Kidney epithelial cell (primary cell): ENCODE measurements at regions not wholly inside any gene's neighbourhood (a gene's known extent, or its start where the extent isn't known, plus 50 kb on each side); places are given as distances from the start of the nearest gene placed in this dataset.
"Not testable (repeated sequence)": the region's sequence is repeated elsewhere in the genome, so short reads cannot be mapped to it uniquely, and the experiment has no call there.

Experiments used
- DNase-seq: peaks from one replicate; pipeline ENCODE4 v3.0.0-alpha.2; 2010; ENCODE audit warnings: low read depth
- H3K27me3 ChIP-seq: 2 replicates; pipeline ENCODE4 v1.6.0; 2011; ENCODE audit warnings: low read length; ENCODE audit not compliant: control insufficient read depth, insufficient read depth
- H3K36me3 ChIP-seq: 2 replicates; pipeline ENCODE4 v1.5.1; 2011; ENCODE audit warnings: low read length; ENCODE audit not compliant: control insufficient read depth, insufficient read depth
- H3K4me3 ChIP-seq: 2 replicates; pipeline ENCODE4 v1.5.1; 2011; ENCODE audit warnings: low read depth, mild to moderate bottlenecking, control low read depth, low read length
- TF ChIP-seq, protein P1 (sequence below): IDR thresholded peaks from 2 replicates; pipeline ENCODE4 v1.5.1; 2011; ENCODE audit warnings: mild to moderate bottlenecking, moderate library complexity, low read length, control low read depth, inconsistent platforms; ENCODE audit not compliant: insufficient read depth, poor library complexity, severe bottlenecking

DNA sequence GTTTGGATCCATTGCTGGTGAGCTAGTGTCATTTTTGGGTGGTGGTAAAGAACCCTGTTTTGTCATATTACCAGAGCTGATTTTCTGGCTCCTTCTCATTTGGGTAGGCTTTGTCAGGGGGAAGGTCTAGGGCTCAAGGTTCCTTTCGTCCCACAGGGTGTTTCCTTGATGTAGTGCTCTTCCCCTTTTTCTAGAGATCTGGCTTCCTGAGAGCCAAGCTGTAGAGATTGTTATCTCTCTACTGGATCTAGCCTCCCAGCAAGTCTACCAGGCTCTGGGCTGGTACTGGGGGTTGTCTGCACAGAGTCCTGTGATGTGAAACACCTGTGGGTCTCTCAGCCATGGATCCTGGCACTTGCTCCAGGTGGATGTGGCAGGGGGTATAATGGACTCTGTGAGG, 145.9 kb downstream of the HINT1 start:
- Histone ChIP-seq H3K36me3 (no peaks in the 10 kb centered on the region), H3K27me3 (no peaks in the 10 kb centered on the region), H3K4me3 (no peak overlapping the region)
- TF ChIP-seq, protein P1, sequence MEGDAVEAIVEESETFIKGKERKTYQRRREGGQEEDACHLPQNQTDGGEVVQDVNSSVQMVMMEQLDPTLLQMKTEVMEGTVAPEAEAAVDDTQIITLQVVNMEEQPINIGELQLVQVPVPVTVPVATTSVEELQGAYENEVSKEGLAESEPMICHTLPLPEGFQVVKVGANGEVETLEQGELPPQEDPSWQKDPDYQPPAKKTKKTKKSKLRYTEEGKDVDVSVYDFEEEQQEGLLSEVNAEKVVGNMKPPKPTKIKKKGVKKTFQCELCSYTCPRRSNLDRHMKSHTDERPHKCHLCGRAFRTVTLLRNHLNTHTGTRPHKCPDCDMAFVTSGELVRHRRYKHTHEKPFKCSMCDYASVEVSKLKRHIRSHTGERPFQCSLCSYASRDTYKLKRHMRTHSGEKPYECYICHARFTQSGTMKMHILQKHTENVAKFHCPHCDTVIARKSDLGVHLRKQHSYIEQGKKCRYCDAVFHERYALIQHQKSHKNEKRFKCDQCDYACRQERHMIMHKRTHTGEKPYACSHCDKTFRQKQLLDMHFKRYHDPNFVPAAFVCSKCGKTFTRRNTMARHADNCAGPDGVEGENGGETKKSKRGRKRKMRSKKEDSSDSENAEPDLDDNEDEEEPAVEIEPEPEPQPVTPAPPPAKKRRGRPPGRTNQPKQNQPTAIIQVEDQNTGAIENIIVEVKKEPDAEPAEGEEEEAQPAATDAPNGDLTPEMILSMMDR, result no peak
- no peak for DNase-seq

DNA sequence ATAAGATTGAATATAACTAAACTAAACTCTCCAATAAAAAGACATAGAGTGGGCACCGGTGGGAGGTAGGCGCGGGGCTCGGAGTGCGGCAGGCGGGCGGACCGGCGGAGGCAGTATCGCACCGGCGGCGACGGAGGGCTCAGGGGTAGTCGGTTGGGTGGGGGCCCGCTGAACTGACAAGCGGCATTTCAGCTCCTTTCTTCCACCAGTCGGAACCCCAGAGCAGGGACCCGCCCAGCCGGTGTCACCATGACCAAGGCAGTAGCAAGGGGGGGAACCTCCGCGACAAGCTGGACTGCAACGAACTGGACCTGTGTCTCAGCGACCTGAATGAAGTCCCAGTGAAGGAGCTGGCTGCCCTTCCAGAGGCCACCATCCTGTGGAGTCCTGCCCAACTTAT, 156.7 kb downstream of the HINT1 start:
- Histone ChIP-seq H3K36me3 (no peaks in the 10 kb centered on the region), H3K4me3 (no peak overlapping the region), H3K27me3 (no peaks in the 10 kb centered on the region)
- no peak for DNase-seq
- TF ChIP-seq, protein P1, result no peak

DNA sequence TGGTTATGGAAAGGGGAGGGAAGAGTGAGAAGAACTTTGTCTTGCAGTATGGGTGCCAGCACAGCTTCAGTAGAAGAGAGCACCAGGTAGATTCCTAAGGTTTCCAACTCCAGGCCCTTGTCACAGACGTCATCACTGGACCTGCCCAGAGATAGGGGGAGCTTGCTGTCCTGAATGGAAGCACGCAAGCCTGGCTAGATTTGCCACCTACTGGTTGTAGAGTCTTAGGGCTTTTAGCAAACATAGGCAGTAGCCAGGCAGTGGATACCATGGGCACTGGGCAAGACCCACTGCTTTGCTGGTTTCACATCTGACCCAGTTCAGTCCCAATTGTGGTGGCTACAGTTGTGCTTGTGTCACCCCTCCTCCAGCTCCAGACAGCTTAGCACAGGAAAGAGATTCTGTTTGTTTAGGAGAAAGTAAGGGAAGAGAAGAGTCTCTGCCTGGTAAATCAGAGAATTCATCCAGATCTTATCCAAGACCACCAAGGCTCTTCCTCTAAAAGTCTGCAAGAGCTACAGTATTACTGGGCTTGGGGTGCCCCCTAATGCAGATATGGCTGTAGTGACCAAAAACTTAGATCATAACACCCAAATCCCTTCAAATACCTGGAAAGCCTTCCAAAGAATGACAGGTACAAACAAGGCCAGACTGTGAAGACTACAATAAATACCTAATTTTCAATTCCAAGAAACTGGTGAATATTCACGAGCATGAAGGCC, 158.9 kb downstream of the HINT1 start:
- Histone ChIP-seq H3K4me3 (no peak overlapping the region), H3K27me3 (no peaks in the 10 kb centered on the region), H3K36me3 (no peaks in the 10 kb centered on the region)
- TF ChIP-seq, protein P1, result no peak
- DNase-seq, result no peak

DNA sequence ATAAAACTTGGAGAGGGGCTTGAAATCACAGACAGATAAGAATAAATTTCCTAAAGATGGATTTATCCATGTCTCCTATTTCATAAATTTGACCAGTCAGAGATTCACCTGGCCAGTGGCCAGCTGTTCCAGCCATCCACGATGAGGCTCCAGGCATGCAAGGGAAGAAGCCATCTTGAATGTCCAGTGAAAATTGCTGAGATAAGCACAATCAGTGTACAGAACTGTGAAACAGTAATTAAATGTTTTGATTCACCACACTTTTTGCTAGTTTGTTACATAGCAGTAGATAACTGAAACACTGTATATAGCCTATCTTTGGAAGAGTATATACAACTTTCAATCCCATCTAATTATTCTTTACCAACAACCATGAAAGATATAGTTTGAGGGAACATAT, 163.5 kb downstream of the HINT1 start:
- TF ChIP-seq, protein P1, result no peak
- DNase-seq, result no peak
- no peaks in the 10 kb centered on the region for H3K27me3 ChIP-seq
- H3K4me3 ChIP-seq, result no peak overlapping the region
- H3K36me3 ChIP-seq, result no peaks in the 10 kb centered on the region

DNA sequence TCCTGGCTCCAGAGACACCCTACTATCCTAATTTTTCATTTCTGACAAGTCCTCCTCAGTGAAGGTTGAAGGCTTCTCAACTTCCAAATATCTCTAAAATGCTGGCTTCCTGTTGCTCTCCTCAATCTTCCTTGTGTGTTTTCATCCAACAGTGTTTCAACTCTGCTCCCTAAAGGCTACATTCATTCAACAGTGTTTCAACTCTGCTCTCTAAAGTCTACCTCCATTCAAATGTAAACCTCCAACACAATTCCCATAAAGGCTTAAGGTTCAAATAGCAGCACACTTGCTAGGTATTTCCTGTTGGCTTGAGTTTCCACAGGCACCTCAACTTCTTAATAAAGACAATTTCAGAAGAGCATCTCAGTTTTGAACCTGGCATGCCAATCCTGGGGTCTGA, 164.8 kb downstream of the HINT1 start:
- no peak for DNase-seq
- H3K4me3 ChIP-seq, result no peak overlapping the region
- no peaks in the 10 kb centered on the region for H3K27me3 ChIP-seq
- TF ChIP-seq, protein P1, result no peak
- no peaks in the 10 kb centered on the region for H3K36me3 ChIP-seq

DNA sequence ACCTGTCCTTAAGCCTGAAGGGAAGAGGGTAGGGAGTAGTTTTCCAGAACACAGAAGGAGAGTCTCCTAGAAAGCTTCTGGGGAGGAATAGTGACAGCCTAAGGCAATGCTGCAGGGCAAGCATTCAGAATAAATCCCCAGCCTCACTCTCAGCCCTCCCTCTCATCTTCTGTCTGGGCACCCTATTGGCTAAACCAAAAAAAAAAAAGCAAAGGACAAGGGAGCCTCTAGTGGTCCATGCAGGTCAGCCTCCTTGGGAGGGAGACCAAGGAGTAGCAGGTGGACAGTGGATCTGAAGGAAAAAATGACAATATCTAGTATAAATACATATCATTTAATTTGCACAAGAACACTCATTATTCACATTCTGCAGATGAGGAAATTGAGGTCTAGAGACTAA, 168.3 kb downstream of the HINT1 start:
- not testable (repeated sequence) for DNase-seq, H3K27me3 ChIP-seq, H3K4me3 ChIP-seq, H3K36me3 ChIP-seq
